Type B pancreatic cell (in vitro differentiated cells): ENCODE measurements at regions not wholly inside any gene's neighbourhood (a gene's known extent, or its start where the extent isn't known, plus 50 kb on each side); places are given as distances from the start of the nearest gene placed in this dataset.

Experiments
- DNase-seq: peaks from one replicate; pipeline ENCODE4 v3.0.0; 2021; ENCODE audit warnings: mixed read lengths; ENCODE audit not compliant: unreplicated experiment; ENCODE audit errors: extremely low spot score
- H3K27ac Mint-ChIP-seq: 2 replicates; pipeline ENCODE4 v1.8.0; 2021; ENCODE audit warnings: mild to moderate bottlenecking, mixed read lengths
- H3K27me3 Mint-ChIP-seq: 2 replicates; pipeline ENCODE4 v1.8.0; 2021; ENCODE audit warnings: mixed read lengths
- H3K36me3 Mint-ChIP-seq: 2 replicates; pipeline ENCODE4 v1.8.0; 2021; ENCODE audit warnings: mixed read lengths
- H3K4me1 Mint-ChIP-seq: one replicate; pipeline ENCODE4 v1.8.0; 2021; ENCODE audit warnings: mixed read lengths; ENCODE audit not compliant: unreplicated experiment
- H3K4me3 Mint-ChIP-seq: 2 replicates; pipeline ENCODE4 v1.8.0; 2021; ENCODE audit warnings: mild to moderate bottlenecking, mixed read lengths
- H3K9me3 Mint-ChIP-seq: 2 replicates; pipeline ENCODE4 v1.8.0; 2021; ENCODE audit warnings: mixed read lengths
- CTCF ChIP-seq: fragments of 200-600 bp; sonication (generic); conservative IDR thresholded peaks from 2 replicates; pipeline ENCODE4 v1.5.0; 2021; ENCODE audit warnings: antibody characterized with exemption, mild to moderate bottlenecking

- no peak for TF ChIP-seq CTCF
- Mint-ChIP-seq H3K9me3 (no peaks in the 10 kb centered on the region), H3K27me3 (peaks cover 4% of the 10 kb centered on the region), H3K27ac (no peak overlapping the region), H3K4me3 (no peak overlapping the region), H3K36me3 (no peaks in the 10 kb centered on the region), H3K4me1 (peaks cover 42% of the 10 kb centered on the region)
- no peak for DNase-seq
These were observed 250.4 kb downstream of the TSHZ3 start for GRCh38 chr19:31098836-31099235.

- H3K27me3 Mint-ChIP-seq, result peaks cover 7% of the 10 kb centered on the region
- no peak for DNase-seq
- H3K36me3 Mint-ChIP-seq, result no peaks in the 10 kb centered on the region
- H3K4me3 Mint-ChIP-seq, result no peak overlapping the region
- H3K9me3 Mint-ChIP-seq, result no peaks in the 10 kb centered on the region
- peaks cover 36% of the 10 kb centered on the region for H3K4me1 Mint-ChIP-seq
- no peak for TF ChIP-seq CTCF
- H3K27ac Mint-ChIP-seq, result no peak overlapping the region
These were observed 252.2 kb downstream of the TSHZ3 start for GRCh38 chr19:31096935-31097545.

- H3K27ac Mint-ChIP-seq, result no peak overlapping the region
- TF ChIP-seq CTCF, result no peak
- no peaks in the 10 kb centered on the region for H3K9me3 Mint-ChIP-seq
- no peak for DNase-seq
- H3K36me3 Mint-ChIP-seq, result no peaks in the 10 kb centered on the region
- peaks cover 28% of the 10 kb centered on the region for H3K4me1 Mint-ChIP-seq
- H3K4me3 Mint-ChIP-seq, result no peak overlapping the region
- peaks cover 4% of the 10 kb centered on the region for H3K27me3 Mint-ChIP-seq
These were observed 253.0 kb downstream of the TSHZ3 start for GRCh38 chr19:31096062-31096830.

- DNase-seq, result no peak
- no peak for TF ChIP-seq CTCF
- no peak overlapping the region for H3K27ac Mint-ChIP-seq
- peaks cover 4% of the 10 kb centered on the region for H3K27me3 Mint-ChIP-seq
- H3K4me1 Mint-ChIP-seq, result peaks cover 21% of the 10 kb centered on the region
- no peaks in the 10 kb centered on the region for H3K36me3 Mint-ChIP-seq
- no peak overlapping the region for H3K4me3 Mint-ChIP-seq
- no peaks in the 10 kb centered on the region for H3K9me3 Mint-ChIP-seq
These were observed 254.0 kb downstream of the TSHZ3 start for GRCh38 chr19:31095100-31095804.

GRCh38 chr19:31092274-31092673, 257.0 kb downstream of the TSHZ3 start:
- H3K27me3 Mint-ChIP-seq, result peaks cover 7% of the 10 kb centered on the region
- peaks cover 6% of the 10 kb centered on the region for H3K4me1 Mint-ChIP-seq
- H3K27ac Mint-ChIP-seq, result no peak overlapping the region
- H3K4me3 Mint-ChIP-seq, result no peak overlapping the region
- TF ChIP-seq CTCF, result no peak
- no peaks in the 10 kb centered on the region for H3K36me3 Mint-ChIP-seq
- DNase-seq, result no peak
- H3K9me3 Mint-ChIP-seq, result no peaks in the 10 kb centered on the region
